ENCODE measurements at regions not wholly inside any gene's neighbourhood (a gene's known extent, or its start where the extent isn't known, plus 50 kb on each side); places are given as distances from the start of the nearest gene placed in this dataset.

- no peak overlapping the region for H2AFZ ChIP-seq (ENCODE audit: low read depth, low read length)
- no peaks in the 10 kb centered on the region for H3K36me3 ChIP-seq (ENCODE audit: insufficient read depth, low read length)
- no peaks in the 10 kb centered on the region for H3K9me2 ChIP-seq (ENCODE audit: insufficient read depth, low read length)
- no peak overlapping the region for H3K9ac ChIP-seq (ENCODE audit: low read length)
- no peaks in the 10 kb centered on the region for H3K27me3 ChIP-seq (ENCODE audit: insufficient read depth, low read depth, low read length)
- H4K20me1 ChIP-seq (ENCODE audit: insufficient read depth): no peaks in the 10 kb centered on the region
- no peaks in the 10 kb centered on the region for H3K79me2 ChIP-seq (replicated peaks; ENCODE audit: insufficient read depth, low read length)
- no peaks in the 10 kb centered on the region for H3F3A ChIP-seq (ENCODE audit: insufficient read depth, low read length, poor library complexity, severe bottlenecking)
- no peaks in the 10 kb centered on the region for H3K9me3 ChIP-seq (ENCODE audit: low read length)
- H3K27ac ChIP-seq (ENCODE audit: low read length): no peak overlapping the region
- TF ChIP-seq POLR2AphosphoS5 (IDR thresholded peaks at IDR 0.05): no peak
- no peak overlapping the region for H3K4me3 ChIP-seq (ENCODE audit: low read length)
- no peak overlapping the region for H3K4me2 ChIP-seq (ENCODE audit: low read length)
Measured at GRCh38 chr12:42855362-42855950, 265.9 kb upstream of the PRICKLE1 start.

- H3K9me2 ChIP-seq (ENCODE audit: insufficient read depth, low read length): no peaks in the 10 kb centered on the region
- no peak overlapping the region for H3K27ac ChIP-seq (ENCODE audit: low read length)
- H3K9me3 ChIP-seq (ENCODE audit: low read length): no peaks in the 10 kb centered on the region
- TF ChIP-seq SMC3 (conservative IDR thresholded peaks at IDR 0.05; ENCODE audit: poor library complexity): no peak
- TF ChIP-seq CTCF (IDR thresholded peaks at IDR 0.05; ENCODE audit: poor library complexity, severe bottlenecking): no peak
- no peak for TF ChIP-seq REST (IDR thresholded peaks at IDR 0.05; ENCODE audit: borderline replicate concordance)
- no peak for TF ChIP-seq TAF1 (IDR thresholded peaks at IDR 0.05; ENCODE audit: low read depth)
- no peak for TF ChIP-seq RAD21 (conservative IDR thresholded peaks at IDR 0.05)
- no peak for TF ChIP-seq MXI1 (conservative IDR thresholded peaks at IDR 0.05; ENCODE audit: poor library complexity, severe bottlenecking)
- TF ChIP-seq EP300 (conservative IDR thresholded peaks at IDR 0.05; ENCODE audit: poor library complexity, severe bottlenecking): no peak
- TF ChIP-seq EZH2 (IDR thresholded peaks at IDR 0.05; ENCODE audit: borderline replicate concordance, insufficient read depth, low read length, poor library complexity, severe bottlenecking): no peak
- TF ChIP-seq POLR2AphosphoS5 (IDR thresholded peaks at IDR 0.05): no peak
- no peaks in the 10 kb centered on the region for H4K20me1 ChIP-seq (ENCODE audit: insufficient read depth)
- no peaks in the 10 kb centered on the region for H3F3A ChIP-seq (ENCODE audit: insufficient read depth, low read length, poor library complexity, severe bottlenecking)
- H3K4me2 ChIP-seq (ENCODE audit: low read length): no peak overlapping the region
- no peak overlapping the region for H3K9ac ChIP-seq (ENCODE audit: low read length)
- H3K27me3 ChIP-seq (ENCODE audit: insufficient read depth, low read depth, low read length): no peaks in the 10 kb centered on the region
- no peak overlapping the region for H3K4me3 ChIP-seq (ENCODE audit: low read length)
- H2AFZ ChIP-seq (ENCODE audit: low read depth, low read length): no peak overlapping the region
- no peaks in the 10 kb centered on the region for H3K36me3 ChIP-seq (ENCODE audit: insufficient read depth, low read length)
- H3K79me2 ChIP-seq (replicated peaks; ENCODE audit: insufficient read depth, low read length): no peaks in the 10 kb centered on the region
Measured at GRCh38 chr12:42854826-42855225, 265.3 kb upstream of the PRICKLE1 start.

- Histone ChIP-seq H3K79me2 (replicated peaks; ENCODE audit: insufficient read depth, low read length) (no peaks in the 10 kb centered on the region), H3K9me2 (ENCODE audit: insufficient read depth, low read length) (no peaks in the 10 kb centered on the region), H3K27ac (ENCODE audit: low read length) (no peak overlapping the region), H3F3A (ENCODE audit: insufficient read depth, low read length, poor library complexity, severe bottlenecking) (no peaks in the 10 kb centered on the region), H2AFZ (ENCODE audit: low read depth, low read length) (no peak overlapping the region), H3K9ac (ENCODE audit: low read length) (no peak overlapping the region), H3K27me3 (ENCODE audit: insufficient read depth, low read depth, low read length) (no peaks in the 10 kb centered on the region), H3K4me3 (ENCODE audit: low read length) (no peak overlapping the region), H4K20me1 (ENCODE audit: insufficient read depth) (no peaks in the 10 kb centered on the region), H3K4me2 (ENCODE audit: low read length) (no peak overlapping the region), H3K9me3 (ENCODE audit: low read length) (no peaks in the 10 kb centered on the region), H3K36me3 (ENCODE audit: insufficient read depth, low read length) (no peaks in the 10 kb centered on the region)
- TF ChIP-seq EP300 (conservative IDR thresholded peaks at IDR 0.05; ENCODE audit: poor library complexity, severe bottlenecking) (no peak), CTCF (IDR thresholded peaks at IDR 0.05; ENCODE audit: poor library complexity, severe bottlenecking) (no peak), SMC3 (conservative IDR thresholded peaks at IDR 0.05; ENCODE audit: poor library complexity) (no peak), EZH2 (IDR thresholded peaks at IDR 0.05; ENCODE audit: borderline replicate concordance, insufficient read depth, low read length, poor library complexity, severe bottlenecking) (no peak), RAD21 (conservative IDR thresholded peaks at IDR 0.05) (no peak), MXI1 (conservative IDR thresholded peaks at IDR 0.05; ENCODE audit: poor library complexity, severe bottlenecking) (no peak), REST (IDR thresholded peaks at IDR 0.05; ENCODE audit: borderline replicate concordance) (no peak), TAF1 (IDR thresholded peaks at IDR 0.05; ENCODE audit: low read depth) (no peak), POLR2AphosphoS5 (IDR thresholded peaks at IDR 0.05) (no peak)
Measured at GRCh38 chr12:42854208-42854607, 264.7 kb upstream of the PRICKLE1 start.
